SHP77 (cell line): ENCODE measurements at regions not wholly inside any gene's neighbourhood (a gene's known extent, or its start where the extent isn't known, plus 50 kb on each side); places are given as distances from the start of the nearest gene placed in this dataset.

Experiments used
- DNase-seq, 2 experiments: peaks; one replicate each; lab custom pipeline; 2025; lab: John Stamatoyannopoulos, UW

DNA sequence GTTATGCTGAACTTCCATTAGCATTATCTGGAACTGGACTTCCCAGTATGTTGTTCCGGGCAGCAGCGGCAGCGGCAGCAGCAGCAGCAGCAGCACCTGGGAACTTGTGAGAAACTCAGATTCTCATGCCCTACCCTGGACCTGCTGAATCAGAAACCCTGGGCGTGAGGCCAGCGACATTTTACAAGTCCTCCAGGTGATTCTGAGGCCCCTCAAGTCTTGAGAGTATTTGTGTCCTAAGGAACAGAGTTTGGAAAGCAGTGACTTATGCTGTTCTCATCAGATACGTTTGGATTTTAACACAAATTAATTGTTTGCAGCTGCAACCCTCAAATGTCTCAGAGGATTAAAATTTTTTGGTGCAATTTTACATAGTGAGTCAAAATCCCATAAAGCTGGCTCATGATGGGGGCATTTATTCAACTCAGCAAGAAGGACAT, 157.2 kb upstream of the KAZN start:
- no peak for DNase-seq

DNA sequence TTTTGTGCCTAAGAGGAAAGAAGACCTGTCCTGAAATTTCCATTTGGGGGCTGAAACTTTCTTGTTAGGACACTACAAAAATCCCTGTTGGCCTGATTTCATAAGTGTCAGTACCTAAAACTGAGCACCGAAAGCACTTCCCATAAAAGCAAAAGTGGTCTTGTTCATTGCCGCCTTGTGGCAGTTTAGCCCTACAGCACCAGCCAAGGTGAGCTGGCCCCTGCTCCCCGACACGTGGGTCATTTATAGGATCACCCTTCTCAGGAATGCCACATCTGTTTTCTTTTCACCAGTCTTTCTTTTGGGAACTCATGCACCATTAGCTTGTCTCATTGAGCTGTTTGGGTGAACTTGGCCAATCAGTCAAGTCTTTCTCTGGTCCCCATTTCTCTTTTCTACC, 155.8 kb upstream of the KAZN start:
- no peak for DNase-seq

GRCh38 chr1:14443164-14443787, 155.2 kb upstream of the KAZN start:
- DNase-seq: no peak

GRCh38 chr1:14451217-14451616, 147.3 kb upstream of the KAZN start:
- no peak for DNase-seq

DNA sequence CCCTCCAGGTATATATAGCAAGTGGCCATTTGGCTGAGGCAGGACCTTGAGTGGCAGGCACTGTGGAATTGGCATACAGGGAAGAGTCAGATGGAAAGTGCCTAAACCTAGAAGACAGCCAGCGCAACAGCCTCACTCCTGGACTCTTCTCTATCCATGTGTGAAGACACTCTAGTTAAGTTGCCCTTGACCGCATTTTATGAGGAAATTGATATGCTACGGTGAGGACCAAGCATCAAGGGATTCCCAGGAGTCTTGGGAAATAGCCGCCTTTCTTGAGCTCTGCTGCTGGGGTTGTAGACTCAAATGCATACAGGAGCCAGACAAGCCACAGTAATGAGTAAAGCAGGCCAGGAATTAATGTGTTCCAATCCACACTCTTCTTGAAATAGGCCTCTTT, 145.9 kb upstream of the KAZN start:
- no peak for DNase-seq

- no peak for DNase-seq
These were observed 138.3 kb upstream of the KAZN start for GRCh38 chr1:14460173-14460572.

- DNase-seq: no peak
These were observed 135.6 kb upstream of the KAZN start for GRCh38 chr1:14462851-14463250.

DNA sequence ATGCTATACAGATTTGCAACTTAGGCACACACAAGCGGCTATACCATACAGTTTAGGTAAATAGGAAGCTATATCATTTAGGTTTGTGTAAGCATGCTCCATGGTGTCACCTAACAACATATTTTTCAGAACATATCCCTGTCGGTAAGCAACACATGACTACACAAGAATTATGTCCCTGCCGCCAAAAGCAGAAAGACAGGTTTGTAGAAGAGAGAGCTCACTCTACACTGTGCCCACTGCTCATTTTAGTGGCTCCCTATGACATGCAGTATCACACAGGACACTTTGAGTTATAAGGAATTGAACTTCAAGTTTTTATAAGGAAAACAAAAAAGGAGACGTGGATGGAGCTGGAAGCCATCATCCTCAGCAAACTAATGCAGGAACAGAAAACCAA, 132.5 kb upstream of the KAZN start:
- DNase-seq: no peak

GRCh38 chr1:14467112-14467511, 131.4 kb upstream of the KAZN start:
- no peak for DNase-seq

DNA sequence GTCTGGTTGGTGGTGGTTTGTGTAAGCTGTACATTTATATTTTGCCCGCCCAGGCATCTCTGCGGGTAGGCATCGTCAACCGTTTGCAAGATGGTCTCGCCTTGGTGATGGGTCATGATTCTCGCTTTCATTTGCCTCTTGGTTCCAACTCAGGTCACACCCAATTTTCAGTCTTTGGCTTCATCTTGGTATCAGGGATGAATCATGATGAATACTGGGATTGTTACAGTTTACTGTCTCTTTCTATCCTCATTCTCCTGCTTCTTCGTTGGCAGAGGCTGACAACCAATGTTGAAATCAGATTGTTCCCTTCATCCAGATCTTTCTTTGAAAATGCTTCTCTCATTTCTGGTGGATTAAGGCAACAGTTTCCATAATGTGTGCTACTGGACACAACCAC, 129.7 kb upstream of the KAZN start:
- no peak for DNase-seq

DNA sequence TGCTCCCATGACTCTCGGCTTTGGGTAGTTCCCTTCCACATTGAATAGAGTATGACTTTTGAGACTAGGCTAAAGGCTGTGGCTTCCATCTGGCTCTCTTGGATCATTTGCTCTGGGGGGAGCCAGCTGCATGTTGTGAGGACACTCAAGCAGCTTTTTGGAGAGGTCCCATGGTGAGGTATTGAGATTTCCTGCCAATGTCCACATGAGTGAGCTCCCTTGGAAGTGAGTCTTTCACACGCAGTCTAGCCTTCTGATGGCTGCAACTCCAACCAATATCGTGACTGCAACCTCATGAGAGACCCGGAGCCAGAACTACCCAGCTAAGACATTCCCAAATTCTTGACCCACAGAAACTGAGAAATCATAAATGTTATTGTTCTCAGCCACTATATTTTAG, 127.7 kb upstream of the KAZN start:
- DNase-seq: no peak

DNA sequence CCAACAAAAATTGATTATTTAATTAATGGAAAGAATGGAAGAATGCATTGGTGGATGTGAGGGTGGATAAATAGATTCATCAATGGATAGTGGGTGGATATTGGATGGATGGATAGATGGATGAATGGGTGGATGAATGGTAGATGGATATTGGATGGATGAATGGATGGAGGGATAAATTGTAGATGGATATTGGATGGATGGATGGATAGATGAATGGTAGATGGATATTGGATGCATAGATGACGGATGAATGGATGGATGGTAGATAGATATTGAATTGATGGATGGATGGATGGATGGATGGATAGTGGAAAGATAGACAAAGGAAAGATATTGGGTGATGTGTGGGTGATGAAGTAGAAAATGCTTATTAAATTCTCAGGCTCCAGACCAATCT, 123.6 kb upstream of the KAZN start:
- no peak for DNase-seq

GRCh38 chr1:14476170-14476955, 122.1 kb upstream of the KAZN start:
- no peak for DNase-seq

GRCh38 chr1:14478120-14478519, 120.4 kb upstream of the KAZN start:
- no peak for DNase-seq

DNA sequence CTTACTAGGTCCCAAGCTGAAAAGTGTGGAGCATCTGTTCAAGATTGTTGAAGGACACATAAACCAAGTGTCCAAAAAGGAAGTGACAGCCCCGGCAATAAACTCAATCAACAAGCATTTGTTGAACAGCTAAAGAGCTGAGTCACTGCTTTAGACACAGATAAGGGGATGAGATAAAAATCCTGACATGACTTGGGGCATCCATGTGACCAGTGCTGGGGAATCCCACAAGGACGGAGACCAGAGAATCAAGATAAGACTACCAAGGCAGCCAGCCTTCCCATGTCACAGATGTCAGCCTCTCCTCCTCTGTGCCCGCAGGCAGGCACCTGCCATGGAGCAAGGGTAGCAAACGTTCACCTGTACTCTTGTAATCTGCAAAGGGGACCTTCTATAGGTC, 118.6 kb upstream of the KAZN start:
- DNase-seq: no peak

DNA sequence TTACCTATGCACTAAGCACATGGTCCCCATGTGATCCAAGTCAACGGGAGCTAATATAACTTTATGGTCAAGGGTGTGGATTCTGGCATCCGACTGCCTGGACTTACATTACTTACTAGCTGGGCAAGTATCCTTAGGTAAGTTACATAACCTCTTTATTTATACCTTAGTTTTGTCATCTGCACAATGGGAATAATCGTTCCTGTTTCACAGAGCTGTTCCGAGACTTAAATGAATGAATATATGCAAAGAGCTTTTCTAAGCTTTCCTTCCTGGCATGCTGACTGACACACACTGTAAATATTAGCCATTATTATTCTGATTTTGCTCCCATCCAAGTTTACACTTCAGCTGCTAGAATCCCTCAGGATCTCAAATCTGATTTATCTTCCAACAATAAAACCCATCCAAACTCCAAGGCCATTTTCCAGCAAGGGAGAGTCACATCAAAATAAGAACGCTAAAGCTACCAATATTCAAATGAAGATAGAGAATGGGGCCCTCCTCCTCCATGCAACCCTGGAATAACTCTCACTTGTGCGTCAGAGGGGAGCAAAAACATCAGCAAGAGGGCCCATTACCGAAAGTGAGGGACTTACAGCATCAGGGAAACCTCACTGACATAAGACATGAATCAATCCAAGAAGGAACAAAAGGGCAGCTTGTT, 115.6 kb upstream of the KAZN start:
- no peak for DNase-seq

GRCh38 chr1:14485285-14485684, 113.2 kb upstream of the KAZN start:
- no peak for DNase-seq

GRCh38 chr1:14486401-14487201, 111.9 kb upstream of the KAZN start:
- no peak for DNase-seq

- DNase-seq: no peak
These were observed 110.8 kb upstream of the KAZN start for GRCh38 chr1:14487671-14488070.

GRCh38 chr1:14494911-14495310, 103.6 kb upstream of the KAZN start:
- DNase-seq: no peak

DNA sequence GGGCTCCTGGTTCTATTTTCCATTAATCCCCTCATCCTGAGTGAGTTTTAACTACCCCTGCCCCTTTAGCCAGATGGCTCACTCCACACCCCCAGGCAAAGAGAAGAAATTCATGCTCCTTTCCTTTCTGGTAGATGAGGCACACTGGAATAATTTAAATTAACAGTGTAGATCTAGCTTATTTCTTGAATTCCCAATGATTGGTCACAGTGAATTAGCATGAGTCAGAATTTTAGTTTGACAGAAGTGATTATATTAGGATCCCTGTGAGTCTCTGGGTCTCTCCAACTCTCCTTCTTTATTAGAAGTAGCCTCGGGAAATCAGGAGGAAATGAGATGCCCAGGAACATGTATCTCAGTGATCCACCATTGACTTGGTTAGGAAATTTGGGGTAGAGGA, 103.1 kb upstream of the KAZN start:
- DNase-seq: no peak

DNA sequence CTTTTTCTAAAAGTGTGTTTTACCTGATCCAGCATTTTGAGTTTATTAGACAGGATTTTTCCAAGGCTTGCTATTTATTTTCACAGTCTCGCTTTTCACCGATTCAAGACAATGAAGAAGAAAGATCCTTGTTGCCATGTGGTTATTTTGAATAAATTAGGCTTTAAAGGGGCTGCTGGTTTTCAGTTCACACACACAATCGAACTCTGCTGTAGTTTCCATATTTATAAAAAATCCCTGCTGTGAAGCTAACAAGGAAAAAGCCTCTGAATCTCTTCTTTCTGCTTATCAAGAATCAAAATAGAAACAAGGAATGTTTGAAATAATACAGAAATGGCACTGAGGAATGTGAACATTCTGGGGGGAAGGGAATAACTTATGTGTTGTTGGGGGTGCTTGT, 102.5 kb upstream of the KAZN start:
- no peak for DNase-seq

GRCh38 chr1:14498839-14499238, 99.6 kb upstream of the KAZN start:
- no peak for DNase-seq
